GM21529 (cell line): ENCODE measurements at regions not wholly inside any gene's neighbourhood (a gene's known extent, or its start where the extent isn't known, plus 50 kb on each side); places are given as distances from the start of the nearest gene placed in this dataset.
"Not testable (repeated sequence)": the region's sequence is repeated elsewhere in the genome, so short reads cannot be mapped to it uniquely, and the experiment has no call there.

ENCODE experiments used
- ATAC-seq: cut with Tn5 transposase; IDR thresholded peaks from one replicate; pipeline ENCODE4 v1.9.1; 2021; ENCODE audit not compliant: unreplicated experiment

DNA sequence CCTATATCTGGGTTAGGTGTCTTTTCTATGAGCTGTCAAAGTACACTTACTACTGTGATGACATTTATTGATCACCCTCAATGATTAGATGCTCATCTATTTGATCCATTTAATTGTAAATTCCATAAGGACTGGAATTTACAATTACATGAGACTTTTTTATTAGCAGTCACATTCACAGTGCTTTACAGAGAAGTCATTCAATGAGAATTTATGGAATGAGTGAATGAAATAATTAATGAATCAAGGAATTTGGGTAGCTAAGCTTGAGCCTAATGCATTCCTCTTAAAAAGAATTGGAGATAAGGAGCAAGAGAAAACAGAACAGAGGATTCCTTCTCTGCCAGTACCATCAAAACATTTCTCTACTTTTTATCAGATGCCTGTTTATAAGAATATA lies 1437.5 kb upstream of the CDH8 start:
- no peak for ATAC-seq

DNA sequence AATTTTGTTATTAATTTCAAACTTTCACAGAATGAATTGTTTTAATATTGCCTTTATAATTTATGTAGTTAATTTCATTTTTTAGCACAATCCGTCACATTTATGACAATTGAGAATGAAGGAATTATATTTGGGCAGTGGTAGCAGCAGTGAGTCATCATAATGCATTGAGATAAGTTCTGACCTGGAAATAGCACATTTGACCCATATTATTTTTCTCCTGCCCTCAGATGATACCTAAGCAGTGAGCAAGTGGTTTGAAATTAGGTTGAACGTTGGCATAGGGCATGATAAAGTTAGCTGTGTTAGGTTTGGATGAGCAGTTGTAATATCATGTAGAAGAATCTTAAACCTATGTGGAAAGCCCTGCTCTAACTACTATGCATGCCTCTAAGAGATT lies 1431.3 kb upstream of the CDH8 start:
- ATAC-seq: no peak

DNA sequence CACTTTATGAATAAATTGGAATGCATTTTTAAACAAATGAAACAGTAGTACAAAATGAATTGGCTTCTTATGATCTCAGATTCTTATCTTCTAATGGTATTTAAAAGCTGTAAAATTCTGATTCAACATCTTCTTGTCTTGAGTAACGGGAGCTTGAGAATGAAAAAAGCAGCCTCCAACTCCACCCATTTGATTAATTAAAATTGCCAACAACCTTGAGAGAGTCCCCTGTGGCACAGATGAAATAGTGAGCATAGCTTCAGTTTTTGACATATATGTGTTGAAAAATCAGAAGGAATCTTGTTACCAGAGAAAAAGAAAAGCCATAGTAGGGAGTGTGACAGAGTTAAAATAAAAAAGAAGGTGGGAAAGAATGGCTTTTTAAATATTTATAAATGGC lies 1426.1 kb upstream of the CDH8 start:
- no peak for ATAC-seq

DNA sequence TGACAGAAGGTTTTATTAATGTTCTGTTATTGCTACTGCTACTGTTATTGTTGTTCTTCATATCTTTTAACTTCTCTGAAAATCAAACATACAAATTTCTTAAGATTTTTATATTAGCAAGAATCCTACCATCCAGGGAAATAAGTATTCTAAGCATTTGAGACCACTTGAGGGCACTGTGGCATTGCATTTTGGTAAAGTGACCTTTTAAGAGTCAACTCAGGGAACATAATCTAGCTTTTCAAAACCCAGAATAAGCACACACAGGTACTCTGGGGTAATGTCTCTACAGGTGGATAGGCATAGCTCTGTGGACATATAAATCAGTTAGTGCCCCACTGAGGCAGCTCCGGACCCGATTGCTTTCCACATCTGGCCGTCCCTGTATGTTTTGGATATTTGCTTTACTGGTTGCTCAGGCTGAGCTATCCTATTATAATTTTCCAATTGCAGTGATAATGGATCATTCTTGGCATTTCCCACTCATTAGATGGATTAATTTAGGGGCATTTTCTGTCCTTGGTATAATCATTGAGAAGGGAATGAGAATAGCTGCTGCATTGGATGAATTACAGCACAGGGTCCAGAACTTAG lies 1425.1 kb upstream of the CDH8 start:
- no peak for ATAC-seq

DNA sequence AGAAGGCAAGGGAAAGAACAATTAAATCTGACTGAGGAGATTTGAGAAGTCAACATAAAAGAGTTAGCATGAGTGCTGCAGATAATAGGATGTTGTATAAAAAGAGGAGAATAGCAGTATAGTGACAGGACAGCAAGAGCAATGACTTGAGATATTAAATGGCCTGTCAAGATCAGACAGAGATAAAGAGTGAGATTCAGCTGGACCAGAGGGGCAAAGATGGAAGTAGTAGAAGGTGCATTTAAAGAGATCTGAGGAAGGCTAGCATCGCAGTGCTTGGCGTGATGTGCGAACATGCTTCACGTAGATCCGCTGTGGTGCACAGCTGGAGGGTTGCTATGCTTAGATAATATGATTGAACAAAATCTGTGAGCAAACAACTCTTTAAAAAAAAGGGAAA lies 1422.6 kb upstream of the CDH8 start:
- ATAC-seq: no peak

DNA sequence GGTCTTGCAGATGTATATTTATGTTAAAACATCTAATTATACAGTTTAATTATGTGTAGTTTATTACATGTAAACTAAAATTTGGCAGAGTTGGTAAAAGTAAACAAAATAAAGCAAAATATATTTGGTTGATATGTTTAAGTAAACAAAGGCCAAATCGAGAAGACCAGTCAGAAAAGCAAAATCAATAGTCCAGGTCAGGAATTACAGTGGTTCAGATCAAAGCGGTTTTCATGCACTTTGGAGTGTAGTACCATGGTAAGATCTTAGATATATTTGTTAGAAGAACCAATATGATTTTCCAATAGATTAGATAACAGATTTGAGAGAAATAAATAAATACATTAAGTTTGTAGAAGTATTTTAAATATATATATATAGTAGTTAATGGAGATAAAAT lies 1421.6 kb upstream of the CDH8 start:
- no peak for ATAC-seq

DNA sequence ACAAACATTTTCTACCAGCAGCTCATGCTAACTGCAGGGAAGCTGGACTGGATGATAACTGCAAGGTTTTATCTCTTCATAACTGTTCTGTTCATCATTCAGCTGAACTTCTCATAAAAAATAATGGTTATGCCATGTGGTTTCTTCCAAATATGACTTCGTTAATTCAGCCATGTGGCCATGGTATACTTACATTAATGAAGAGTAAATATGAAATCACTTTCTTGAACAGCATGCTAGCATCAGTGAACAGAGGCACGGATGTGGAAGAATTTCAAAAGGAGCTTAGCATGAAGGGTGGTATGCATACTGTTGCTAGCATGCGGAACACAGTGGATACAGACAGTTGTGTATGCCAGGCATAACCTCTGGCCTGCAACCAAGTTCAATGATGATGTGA lies 1417.0 kb upstream of the CDH8 start:
- no peak for ATAC-seq

DNA sequence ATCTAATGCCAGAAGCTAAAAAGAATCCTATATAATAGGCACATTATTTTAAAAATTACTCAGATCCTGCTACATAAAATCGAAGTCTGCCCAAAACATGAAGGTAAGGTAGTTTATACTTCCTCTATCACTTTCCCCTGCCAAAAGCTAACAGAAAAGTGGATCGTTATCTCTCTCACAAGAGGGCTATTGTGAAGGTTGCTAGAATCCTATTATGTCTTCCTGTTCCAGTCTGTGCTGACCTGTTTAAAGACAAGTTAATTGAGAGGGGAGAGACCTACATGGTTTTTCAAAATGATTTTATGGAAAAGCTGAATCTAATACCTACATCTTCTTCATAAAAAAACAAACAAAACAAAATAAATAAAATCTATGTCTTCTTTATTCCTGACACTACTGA lies 1410.9 kb upstream of the CDH8 start:
- no peak for ATAC-seq

DNA sequence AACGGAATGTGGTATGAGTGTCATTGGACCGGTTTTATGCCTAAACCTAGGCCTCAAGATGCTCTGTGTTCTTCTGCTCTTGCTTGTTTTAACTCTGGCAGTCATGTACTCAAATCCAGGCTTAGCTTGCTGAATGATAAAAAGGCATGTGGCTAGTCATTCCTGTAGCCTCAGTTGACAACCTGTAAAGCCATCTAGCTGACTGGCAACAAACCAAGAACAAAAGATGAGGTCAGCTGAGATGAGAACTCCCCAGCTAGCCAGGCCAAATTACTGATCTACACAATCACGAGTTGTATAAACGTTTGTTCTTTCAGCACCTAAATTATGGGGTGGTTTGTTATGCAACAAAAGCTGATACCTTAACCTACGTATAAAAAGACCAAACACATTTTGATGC lies 1406.0 kb upstream of the CDH8 start:
- no peak for ATAC-seq

DNA sequence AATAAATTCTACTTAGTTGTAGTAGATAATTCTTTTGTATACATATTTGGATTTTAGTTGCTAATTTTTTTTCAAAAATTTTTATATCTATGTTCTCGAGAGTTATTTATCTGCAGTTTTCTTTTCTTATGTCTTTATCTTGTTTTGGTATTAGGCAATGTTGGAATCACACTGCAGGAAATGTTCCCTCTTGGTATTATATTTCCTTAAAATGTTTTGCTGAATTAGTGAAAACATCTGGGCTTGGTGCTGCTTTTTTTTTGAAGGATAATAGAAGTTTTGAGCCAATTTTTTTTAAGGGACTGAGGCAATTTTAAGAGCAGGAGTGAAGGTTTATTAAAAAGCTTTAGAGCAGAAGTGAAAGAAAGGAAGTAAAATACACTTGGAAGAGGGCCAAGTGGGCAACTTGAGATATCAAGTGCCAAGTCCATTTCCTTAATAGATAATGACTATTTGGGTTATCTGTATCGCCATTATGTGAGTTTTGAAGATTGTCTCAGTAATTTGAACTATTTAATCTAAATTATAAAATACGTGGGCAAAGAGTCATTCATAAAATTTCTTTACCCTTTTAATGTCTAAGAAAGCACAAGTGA lies 1390.1 kb upstream of the CDH8 start:
- no peak for ATAC-seq

DNA sequence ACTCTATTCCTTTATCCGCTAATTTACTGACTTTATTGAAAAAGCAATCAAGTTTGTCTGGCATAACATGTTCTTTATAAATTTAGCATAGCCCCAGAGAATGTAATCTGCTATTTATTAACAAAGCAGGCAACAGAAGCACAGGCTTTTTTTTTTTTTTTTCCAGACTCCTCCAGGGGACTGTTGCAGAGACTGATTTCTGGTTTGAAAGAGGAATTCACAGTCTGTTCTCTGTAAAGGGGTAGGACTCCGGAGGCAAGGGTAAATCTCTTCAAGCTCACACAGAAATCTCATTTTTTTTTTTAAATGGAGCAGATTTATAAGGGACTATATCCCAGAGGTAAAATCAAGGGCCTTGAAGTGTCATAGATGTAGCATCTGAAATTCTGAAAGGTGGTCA lies 1386.5 kb upstream of the CDH8 start:
- no peak for ATAC-seq

DNA sequence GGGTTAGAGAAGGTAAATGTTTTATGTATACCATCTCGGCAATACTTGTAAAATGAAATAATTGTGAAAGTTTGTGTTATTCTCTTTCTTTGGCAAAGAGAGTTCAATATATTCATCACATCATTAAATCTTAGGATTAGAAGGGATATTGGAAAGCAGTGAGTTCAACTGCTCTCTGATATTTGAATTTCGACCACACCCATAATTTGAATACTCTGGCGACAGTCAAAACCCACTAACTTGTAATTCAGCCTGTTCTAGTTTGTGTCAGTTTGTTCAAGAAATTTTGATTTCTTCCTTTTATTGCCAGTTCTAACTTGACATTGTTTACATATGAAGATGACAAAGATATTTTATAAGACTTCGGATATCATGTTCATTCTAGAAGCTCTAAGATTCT lies 1380.5 kb upstream of the CDH8 start:
- no peak for ATAC-seq

DNA sequence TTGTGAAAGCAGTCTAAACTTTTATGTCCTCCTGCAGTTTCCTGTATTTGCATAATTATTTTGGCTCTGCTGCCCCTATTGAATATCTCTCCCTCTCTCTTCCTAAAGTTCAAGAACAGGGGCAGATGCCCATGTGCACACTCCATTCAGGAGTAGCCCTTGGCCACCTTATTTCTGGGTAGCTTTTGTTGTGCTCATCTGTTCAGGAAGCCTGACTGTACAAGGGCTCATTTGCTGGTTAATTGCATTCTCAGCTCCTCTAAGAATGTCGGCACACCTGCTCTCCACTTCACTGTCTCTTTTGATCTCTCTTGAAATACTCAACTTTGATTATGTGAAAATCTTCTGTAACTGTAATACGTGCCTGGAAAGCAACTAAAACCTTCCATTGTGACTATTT lies 1378.8 kb upstream of the CDH8 start:
- ATAC-seq: no peak

DNA sequence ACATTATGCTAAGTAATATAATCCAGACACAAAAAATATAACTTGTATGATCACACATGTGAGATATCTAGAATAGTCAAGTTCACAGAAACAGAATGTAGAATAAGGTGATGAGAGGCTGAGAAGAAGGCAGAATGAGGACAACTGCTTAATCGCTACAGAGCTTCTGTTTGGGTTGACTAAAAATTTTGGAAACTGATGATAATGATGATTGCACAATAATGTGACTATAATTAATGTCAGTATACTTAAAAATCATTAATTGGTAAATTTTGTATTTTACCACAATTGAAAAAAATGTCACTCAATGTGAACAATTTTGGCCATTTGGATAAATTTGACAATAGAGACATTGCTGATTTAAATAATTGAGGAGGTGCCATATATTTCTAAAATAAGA lies 1374.4 kb upstream of the CDH8 start:
- no peak for ATAC-seq

DNA sequence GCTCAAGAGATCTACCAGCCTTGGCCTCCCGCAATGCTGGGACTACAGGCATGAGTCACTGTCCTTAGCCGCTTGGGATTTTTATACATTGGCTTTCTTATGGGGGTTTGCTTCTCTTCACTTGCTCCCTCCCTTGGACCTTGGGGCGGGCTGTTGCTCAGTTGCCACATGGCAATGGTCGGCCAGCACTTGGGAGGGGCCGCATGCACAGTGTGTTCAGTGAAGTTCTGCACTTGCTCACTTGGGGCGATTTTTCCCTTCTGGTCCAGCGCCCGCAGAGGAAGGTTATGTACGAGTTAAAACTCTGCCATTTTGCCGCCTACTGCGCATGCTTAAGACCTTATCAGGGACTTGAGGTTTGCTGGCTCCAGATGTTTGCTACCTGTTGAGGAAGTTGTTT lies 1367.6 kb upstream of the CDH8 start:
- no peak for ATAC-seq

DNA sequence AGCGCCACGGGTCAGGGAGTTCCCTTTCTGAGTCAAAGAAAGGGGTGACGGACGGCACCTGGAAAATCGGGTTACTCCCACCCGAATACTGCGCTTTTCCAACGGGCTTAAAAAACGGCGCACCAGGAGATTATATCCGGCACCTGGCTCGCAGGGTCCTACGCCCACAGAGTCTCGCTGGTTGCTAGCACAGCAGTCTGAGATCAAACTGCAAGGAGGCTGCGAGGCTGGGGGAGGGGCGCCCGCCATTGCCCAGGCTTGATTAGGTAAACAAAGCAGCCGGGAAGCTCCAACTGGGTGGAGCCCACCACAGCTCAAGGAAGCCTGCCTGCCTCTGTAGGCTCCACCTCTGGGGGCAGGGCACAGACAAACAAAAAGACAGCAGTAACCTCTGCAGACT lies 1352.0 kb upstream of the CDH8 start:
- not testable (repeated sequence) for ATAC-seq

DNA sequence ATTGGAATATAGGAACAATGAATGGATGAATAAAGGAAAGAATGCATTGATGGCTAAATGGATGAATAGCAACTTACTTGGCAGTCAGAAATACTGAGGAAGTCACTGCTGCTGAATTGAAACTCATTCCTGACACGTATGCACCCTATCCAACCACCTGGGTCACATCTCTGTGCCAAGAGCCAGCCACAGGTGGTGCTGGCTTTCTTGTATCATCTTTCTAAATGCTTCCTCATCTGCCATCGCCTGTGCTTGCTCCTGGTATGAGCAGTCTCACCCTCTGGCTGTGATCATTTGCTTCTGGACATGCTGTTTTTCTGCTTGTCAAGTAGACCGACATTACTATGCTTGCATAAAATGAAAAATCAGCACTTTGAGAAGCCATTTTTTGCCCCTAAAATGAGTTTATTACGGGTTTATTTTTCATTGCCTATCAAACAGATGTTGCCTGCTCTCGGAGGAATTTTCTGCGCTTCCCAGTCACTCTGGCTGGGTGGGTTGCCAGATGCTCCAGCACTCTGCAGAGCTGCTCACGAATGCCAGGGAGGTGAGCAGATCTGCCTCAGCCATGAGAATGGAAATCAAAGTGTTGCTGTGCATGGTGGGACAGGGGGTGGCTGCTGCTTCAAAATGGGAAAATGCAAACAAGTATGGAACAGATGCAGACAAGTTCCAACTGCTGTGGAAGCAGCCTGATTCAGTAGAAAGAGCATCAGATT lies 1349.6 kb upstream of the CDH8 start:
- no peak for ATAC-seq

DNA sequence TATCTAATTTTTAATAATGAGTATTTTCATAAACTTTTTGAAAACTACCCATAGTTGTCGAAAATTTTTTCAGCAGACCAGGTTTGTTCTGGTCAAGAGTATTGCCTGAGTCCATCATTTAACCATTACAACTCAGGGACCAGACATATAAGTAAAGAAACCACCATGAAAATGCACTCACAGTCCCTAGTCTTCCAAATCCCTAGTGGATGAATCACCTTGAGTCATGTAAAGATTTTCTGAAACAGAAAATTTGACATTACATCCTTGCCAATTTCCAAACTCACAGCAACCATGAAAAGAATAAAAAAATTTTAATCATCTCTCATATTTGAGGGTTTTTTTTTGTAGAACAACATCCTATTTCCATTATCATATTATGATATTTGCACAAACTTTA lies 1337.5 kb upstream of the CDH8 start:
- ATAC-seq: no peak

DNA sequence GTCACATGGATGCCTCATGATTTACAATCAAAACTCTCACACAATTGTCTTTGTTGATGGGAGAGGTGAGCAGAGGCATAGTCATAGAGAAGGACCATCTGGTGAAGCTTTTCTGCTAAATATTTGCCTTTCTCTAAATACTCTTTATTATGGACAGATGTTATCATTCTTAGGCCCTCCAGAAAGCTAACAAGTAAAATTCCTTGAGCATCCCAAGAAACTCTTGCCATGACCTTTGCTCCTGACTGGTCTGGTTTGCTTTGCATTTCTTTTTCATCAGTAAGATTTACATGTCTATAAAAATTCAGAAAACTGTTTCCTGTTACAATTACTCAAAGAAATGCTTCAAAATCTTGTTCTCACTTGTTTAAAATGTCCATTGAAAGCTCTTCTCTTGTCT lies 1336.6 kb upstream of the CDH8 start:
- no peak for ATAC-seq

DNA sequence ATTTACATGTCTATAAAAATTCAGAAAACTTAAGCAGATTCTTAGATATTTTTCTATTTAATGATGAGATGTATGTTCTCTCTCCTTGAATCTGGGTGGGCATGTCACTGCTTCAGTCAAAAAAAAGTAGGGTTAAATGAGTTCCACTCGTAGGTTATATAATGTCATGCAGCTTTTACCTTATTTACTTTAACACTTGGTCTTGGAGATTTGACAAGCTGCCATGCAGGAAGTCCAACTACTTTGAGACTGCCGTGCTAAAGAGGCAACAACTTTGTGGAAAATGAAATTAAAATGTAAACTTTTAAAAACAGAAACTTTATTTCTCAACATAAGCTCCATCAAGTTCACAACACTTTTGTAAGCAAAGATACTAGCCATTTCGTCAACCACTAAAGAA lies 1336.0 kb upstream of the CDH8 start:
- no peak for ATAC-seq

DNA sequence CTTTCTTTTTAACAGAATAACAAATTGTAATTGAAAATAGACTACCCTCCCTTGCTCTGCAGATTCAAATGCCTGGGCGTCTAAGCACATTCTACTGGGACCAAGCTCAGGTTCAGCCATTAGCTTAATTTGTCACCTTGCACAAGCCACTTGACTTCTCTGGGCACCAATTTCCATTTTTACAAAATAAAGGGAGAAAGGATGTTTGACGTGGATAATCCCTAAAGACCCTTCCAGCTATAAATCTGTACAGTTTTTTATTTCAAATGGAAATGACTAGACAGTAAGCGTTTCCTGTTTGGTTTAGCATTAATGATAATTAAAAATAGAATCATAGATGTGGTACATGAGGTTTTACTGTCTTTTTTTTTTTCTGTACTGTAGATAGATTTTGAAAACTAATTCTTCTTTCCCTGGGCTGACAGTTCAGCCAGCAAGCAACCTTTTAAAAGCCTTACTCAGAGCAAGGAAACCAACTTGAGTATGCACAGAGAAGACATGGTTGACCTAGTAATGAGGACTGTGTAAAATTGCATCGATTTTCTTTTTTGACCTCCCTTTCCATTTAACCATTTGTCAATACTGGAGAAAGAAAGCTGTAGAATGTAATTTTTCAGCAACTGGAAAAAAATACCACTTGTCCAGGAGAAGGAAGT lies 1329.5 kb upstream of the CDH8 start:
- no peak for ATAC-seq

DNA sequence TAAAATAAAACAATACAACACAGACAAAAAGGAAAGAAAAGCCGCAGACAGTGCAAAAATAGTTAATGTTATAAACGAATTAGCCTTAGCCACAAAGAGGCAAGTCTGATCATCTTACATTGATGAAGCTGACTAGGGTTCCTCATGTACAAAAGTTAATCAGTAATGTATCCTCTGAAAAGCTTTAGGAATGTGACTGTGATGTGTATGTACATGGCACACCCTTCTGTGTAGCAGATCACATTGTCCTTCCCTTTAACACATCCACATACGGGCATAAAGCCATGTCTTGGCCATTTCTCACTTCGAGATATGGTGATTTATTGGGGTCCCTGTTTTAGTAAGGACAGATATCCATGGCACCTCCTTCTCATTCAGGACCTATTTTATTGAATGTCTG lies 1327.5 kb upstream of the CDH8 start:
- ATAC-seq: no peak
